22Rv1 (cell line): ENCODE measurements at regions not wholly inside any gene's neighbourhood (a gene's known extent, or its start where the extent isn't known, plus 50 kb on each side); places are given as distances from the start of the nearest gene placed in this dataset.

Source experiments
- ZFX ChIP-seq: fragments of 450-650 bp; IDR thresholded peaks from 2 replicates; pipeline ENCODE4 v1.6.1; 2017; ENCODE audit warnings: antibody characterized with exemption, borderline replicate concordance
- TF ChIP-seq, protein P1 (sequence below): fragments of 450-650 bp; IDR thresholded peaks from 2 replicates; pipeline ENCODE4 v1.5.1; 2017; ENCODE audit warnings: mild to moderate bottlenecking

GRCh38 chr10:125379592-125379991 lies 219.2 kb upstream of the CTBP2 start:
- TF ChIP-seq, protein P1, sequence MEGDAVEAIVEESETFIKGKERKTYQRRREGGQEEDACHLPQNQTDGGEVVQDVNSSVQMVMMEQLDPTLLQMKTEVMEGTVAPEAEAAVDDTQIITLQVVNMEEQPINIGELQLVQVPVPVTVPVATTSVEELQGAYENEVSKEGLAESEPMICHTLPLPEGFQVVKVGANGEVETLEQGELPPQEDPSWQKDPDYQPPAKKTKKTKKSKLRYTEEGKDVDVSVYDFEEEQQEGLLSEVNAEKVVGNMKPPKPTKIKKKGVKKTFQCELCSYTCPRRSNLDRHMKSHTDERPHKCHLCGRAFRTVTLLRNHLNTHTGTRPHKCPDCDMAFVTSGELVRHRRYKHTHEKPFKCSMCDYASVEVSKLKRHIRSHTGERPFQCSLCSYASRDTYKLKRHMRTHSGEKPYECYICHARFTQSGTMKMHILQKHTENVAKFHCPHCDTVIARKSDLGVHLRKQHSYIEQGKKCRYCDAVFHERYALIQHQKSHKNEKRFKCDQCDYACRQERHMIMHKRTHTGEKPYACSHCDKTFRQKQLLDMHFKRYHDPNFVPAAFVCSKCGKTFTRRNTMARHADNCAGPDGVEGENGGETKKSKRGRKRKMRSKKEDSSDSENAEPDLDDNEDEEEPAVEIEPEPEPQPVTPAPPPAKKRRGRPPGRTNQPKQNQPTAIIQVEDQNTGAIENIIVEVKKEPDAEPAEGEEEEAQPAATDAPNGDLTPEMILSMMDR = no peak
- TF ChIP-seq ZFX = no peak
